ENCODE measurements at regions not wholly inside any gene's neighbourhood (a gene's known extent, or its start where the extent isn't known, plus 50 kb on each side); places are given as distances from the start of the nearest gene placed in this dataset.
A peak's percentile ranks its signal among the peaks of the same experiment; 100 is the strongest.
"Not testable (repeated sequence)": the region's sequence is repeated elsewhere in the genome, so short reads cannot be mapped to it uniquely, and the experiment has no call there.

GRCh38 chr9:38342532-38342931 lies 50.0 kb upstream of the ALDH1B1 start:
- DNase-seq, result no peak

- no peak for DNase-seq
These were observed 50.4 kb upstream of the ALDH1B1 start for GRCh38 chr9:38342096-38342495.

GRCh38 chr9:38339496-38339895 lies 53.0 kb upstream of the ALDH1B1 start:
- no peak for DNase-seq

GRCh38 chr9:38339087-38339486 lies 53.4 kb upstream of the ALDH1B1 start:
- DNase-seq, result no peak

- DNase-seq, result no peak
These were observed 54.0 kb upstream of the ALDH1B1 start for GRCh38 chr9:38338342-38339018.

- DNase-seq, result no peak
These were observed 54.7 kb upstream of the ALDH1B1 start for GRCh38 chr9:38337706-38338264.

GRCh38 chr9:38337181-38337580 lies 55.3 kb upstream of the ALDH1B1 start:
- no peak for DNase-seq

GRCh38 chr9:38336341-38336740 lies 56.2 kb upstream of the ALDH1B1 start:
- DNase-seq, result no peak

GRCh38 chr9:38335686-38336085 lies 56.8 kb upstream of the ALDH1B1 start:
- DNase-seq, result no peak

- no peak for DNase-seq
These were observed 58.3 kb upstream of the ALDH1B1 start for GRCh38 chr9:38334234-38334633.

GRCh38 chr9:38333047-38333446 lies 59.5 kb upstream of the ALDH1B1 start:
- DNase-seq, result no peak

GRCh38 chr9:38332625-38333024 lies 59.9 kb upstream of the ALDH1B1 start:
- no peak for DNase-seq

GRCh38 chr9:38331141-38331540 lies 61.4 kb upstream of the ALDH1B1 start:
- DNase-seq, result no peak

- no peak for DNase-seq
These were observed 62.5 kb upstream of the ALDH1B1 start for GRCh38 chr9:38329968-38330367.

- no peak for DNase-seq
These were observed 63.7 kb upstream of the ALDH1B1 start for GRCh38 chr9:38328765-38329164.

GRCh38 chr9:38326122-38326521 lies 66.4 kb upstream of the ALDH1B1 start:
- no peak for DNase-seq

GRCh38 chr9:38324213-38324612 lies 68.3 kb upstream of the ALDH1B1 start:
- not testable (repeated sequence) for DNase-seq

GRCh38 chr9:38322937-38323336 lies 69.6 kb upstream of the ALDH1B1 start:
- DNase-seq, result no peak

GRCh38 chr9:38319496-38320173 lies 72.9 kb upstream of the ALDH1B1 start:
- no peak for DNase-seq

- no peak for DNase-seq
These were observed 73.6 kb upstream of the ALDH1B1 start for GRCh38 chr9:38318759-38319495.

- DNase-seq, result no peak
These were observed 76.2 kb upstream of the ALDH1B1 start for GRCh38 chr9:38316166-38316780.

- peak; percentile 41 for DNase-seq
These were observed 77.4 kb upstream of the ALDH1B1 start for GRCh38 chr9:38315085-38315595.

- DNase-seq, result no peak
These were observed 79.1 kb upstream of the ALDH1B1 start for GRCh38 chr9:38313421-38313820.

All from NCI-H1105 treated with DMSO at 0.1 percent for 48 hours (cell line).